ENCODE measurements at regions not wholly inside any gene's neighbourhood (a gene's known extent, or its start where the extent isn't known, plus 50 kb on each side); places are given as distances from the start of the nearest gene placed in this dataset.

DNA sequence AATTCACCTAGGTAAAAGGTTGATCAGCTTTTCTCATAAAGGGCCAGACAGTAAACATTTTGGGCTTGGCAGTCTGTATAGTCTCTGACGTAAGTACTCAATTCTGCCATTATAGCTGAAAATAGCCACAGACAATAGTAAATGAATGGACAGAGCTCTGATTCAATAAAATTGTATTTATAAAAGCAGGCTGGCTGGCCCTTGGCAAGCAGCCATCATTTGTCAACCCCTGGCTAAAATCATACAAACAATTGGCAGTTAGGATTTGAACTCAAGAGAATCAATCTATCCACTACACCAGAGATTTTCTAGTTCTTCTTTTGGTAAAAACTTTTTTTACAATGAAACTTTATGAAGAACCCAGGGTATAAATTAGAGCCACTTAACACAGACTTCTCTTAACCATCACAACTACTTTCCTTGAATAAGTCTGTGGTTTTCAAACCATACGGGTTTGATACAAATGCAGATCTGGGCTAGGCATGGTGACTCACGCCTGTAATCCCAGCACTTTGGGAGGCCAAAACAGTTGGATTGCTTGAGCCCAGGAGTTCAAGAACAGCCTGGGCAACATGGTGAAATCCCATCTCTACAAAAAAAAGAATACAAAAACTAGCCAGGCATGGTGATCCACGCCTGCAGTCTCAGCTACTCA is 124.5 kb downstream of the SLC16A9 start (continued):
- no peak for TF ChIP-seq CHD7 (IDR thresholded peaks at IDR 0.05; ENCODE audit: insufficient replicate concordance, low read length)
- no peak for TF ChIP-seq CHD1 (IDR thresholded peaks at IDR 0.05; ENCODE audit: low read depth, low read length)
- TF ChIP-seq BCL11A (IDR thresholded peaks at IDR 0.05; ENCODE audit: low read depth in 2 of 2, low read length in 2 of 2) = no peak
- TF ChIP-seq JUND (IDR thresholded peaks at IDR 0.05; ENCODE audit: low read length) = no peak
- TF ChIP-seq, protein P1, sequence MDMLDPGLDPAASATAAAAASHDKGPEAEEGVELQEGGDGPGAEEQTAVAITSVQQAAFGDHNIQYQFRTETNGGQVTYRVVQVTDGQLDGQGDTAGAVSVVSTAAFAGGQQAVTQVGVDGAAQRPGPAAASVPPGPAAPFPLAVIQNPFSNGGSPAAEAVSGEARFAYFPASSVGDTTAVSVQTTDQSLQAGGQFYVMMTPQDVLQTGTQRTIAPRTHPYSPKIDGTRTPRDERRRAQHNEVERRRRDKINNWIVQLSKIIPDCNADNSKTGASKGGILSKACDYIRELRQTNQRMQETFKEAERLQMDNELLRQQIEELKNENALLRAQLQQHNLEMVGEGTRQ (IDR thresholded peaks at IDR 0.05; ENCODE audit: low read length) = no peak
